CD4-positive, alpha-beta T cell treated with Interferon alpha-2 for 1 hour (primary cell): ENCODE measurements at regions not wholly inside any gene's neighbourhood (a gene's known extent, or its start where the extent isn't known, plus 50 kb on each side); places are given as distances from the start of the nearest gene placed in this dataset.
"Not testable (repeated sequence)": the region's sequence is repeated elsewhere in the genome, so short reads cannot be mapped to it uniquely, and the experiment has no call there.

ENCODE experiments used
- DNase-seq, 2 donors: peaks; one replicate each; pipeline ENCODE4 v3.0.0-alpha.2; 2020 to 2022

GRCh38 chr12:67760586-67761275 is 112.2 kb downstream of the DYRK2 start:
- no peak for DNase-seq

- DNase-seq = no peak
Observed at GRCh38 chr12:67761566-67761965, 113.0 kb downstream of the DYRK2 start.

DNA sequence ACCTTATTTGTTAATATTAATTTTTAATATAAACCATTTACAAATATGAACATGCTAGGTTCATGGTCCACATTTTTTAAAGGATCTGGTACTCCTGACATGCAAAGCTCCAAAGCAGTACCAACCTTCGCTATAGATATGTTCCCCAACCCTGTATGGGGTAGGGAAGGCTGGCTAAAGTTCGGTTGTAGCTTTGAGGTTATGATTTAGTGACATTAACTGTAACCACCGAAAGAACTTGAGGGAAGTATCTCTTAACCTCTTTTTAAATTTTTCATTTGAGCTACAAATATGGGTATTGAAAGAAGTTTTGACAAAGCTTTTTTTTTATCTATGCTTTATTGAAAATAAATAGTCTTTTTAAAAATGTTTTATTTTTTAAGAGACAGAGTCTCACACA is 115.5 kb downstream of the DYRK2 start:
- no peak for DNase-seq

DNA sequence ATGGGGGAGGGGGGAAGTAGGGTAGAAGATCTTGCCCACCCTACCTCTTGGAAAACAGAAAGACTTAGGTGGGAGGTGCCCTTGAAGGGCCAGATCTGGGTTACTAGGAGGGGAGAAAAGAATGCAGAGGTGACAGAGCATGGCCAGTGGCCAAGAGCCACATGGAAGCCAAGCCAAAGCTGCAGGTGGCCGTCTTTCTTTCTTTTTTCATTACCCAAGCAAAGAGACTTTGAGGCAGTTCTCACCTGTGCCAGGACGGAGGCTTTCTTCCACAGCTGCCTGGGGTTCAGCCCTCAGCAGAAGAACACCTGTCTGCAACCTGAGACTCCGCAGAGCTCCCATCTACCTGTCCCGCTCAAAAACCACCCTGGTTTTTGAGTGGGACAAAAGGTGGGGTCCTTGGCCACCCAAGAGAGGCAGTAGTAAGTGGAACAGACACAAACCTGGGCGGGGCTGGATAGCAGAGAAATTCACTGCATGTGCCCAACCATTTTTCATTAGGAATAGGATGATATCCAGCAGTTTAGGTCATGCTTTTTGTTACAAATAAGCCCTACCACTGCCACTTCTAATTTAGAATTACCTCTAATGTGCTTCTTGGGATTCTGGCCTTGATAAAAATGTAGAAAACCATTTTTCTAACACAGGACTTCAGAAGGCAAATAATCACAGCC is 116.5 kb downstream of the DYRK2 start:
- no peak for DNase-seq

DNA sequence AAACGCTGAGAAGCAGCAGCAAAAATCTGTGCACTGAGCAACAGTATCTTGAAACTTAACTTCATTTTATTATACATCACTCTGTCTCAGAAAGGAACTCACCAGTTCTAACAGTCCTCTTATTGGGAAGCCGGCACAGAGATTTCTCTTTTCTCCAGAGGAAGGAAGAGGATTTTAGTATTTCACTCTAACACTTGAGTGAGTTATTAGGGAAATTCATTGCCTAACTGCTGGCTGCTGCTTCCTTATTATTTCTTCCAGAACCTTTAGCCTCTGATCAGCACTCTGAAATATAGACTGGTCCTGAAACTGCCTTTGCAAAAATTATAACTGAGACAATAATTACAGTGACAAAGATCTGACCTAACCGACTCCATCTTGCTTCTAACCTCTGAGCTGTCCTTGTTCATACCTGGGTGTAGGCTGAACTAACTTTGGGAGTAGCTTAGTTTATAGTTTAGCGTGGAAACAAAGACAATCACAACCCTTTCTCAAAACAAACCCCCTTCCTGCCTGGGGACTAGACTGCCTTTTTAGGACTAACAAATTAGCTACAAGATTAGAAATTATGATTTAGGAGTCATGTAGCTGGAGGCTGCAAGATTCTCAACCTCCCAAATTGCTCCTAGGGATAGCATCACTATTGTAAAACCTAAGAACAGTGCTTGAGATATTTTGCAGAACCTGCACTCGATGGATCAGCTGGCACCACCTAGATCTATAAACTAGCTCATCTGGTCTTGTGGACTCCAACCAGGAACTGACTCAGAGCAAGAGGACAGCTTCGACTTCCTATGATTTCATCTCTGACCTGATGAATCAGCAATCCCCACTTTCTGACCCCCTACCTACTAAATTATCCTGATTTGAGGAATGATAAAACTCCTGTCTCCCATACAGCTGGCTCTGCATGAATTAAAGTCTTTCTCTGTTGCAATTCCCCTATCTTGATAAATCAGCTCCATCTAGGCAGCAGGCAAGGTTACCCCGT is 117.5 kb downstream of the DYRK2 start:
- no peak for DNase-seq

DNA sequence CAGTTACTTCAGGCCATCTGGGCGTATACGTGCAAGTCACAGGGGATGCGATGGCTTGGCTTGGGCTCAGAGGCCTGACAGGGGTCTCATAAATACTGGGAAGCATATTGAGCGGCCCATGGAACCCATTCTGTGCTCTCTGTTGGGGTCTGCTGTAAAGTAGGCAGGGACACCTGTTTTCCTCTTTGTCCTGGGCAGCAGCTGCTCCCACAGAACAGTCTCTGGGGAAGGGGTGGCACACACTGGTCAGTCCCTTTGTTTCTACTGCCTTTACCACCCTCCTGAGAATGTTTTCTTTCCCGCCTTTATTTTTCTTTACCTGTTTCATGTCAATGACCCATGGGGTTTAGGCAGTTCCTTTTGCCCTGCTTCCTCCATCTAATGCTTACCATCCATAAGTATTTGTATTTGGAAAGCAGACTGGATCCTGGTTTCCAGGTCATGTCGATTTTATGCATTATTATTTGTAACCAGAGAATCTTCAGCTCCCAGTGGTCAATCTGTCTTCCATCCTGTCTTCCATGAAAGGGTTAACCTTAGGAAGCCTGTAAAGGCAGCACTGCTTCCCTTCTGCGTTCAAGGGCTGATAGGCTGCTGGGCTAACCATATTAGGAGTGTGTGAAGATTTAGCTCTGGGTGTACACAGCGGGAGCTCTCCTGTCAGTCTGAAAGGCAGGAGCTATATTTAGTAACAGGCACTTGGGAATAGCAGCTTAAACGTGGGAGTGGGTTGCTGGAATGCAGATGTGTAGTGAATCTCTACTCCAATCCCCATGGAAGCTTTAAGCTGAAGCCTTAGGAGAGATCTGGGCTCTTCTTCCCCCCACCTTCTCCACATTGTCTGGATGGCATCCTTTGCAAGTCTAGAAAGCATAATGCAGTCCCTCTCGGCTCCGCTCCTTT is 124.0 kb downstream of the DYRK2 start:
- no peak for DNase-seq

DNA sequence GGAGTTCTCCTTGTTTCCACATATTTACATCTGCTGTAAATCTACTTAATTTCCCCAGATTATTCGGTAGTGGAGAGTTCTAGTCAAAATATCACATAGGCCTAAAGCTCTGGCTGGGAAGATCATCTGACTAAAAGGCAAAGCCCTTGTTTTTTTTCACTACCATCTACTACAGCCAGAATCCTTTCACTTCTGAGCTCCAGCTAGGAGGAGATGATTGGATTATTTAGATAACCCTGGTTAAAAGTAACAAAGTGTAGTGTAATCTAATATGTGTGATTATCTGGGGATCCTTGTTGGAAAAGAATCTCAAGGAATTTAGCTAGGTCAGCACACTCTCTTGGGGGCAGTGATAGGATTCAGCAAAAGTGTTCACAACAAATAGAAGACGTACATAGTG is 125.4 kb downstream of the DYRK2 start:
- no peak for DNase-seq

GRCh38 chr12:67774983-67775587 is 126.5 kb downstream of the DYRK2 start:
- no peak for DNase-seq

- DNase-seq = no peak
Observed at GRCh38 chr12:67780580-67781084, 132.1 kb downstream of the DYRK2 start.

DNA sequence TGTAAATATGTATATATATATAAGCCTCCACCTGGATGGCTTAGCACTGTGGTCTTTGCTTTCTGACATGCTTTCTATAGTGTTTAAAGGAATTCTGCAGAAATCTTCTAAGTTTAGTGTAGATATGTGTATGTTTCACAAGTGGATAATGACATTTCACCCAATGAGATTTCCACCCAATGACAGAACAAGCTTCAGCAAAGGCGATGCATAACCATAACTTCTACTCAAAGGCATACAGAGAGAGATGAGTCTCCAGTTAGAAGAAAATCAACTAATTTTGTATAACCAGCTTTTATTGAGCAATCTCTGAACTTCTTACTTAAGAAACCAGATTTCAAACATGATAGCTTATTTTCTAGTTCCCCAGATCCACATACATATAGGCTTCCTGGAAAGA is 134.0 kb downstream of the DYRK2 start:
- no peak for DNase-seq

DNA sequence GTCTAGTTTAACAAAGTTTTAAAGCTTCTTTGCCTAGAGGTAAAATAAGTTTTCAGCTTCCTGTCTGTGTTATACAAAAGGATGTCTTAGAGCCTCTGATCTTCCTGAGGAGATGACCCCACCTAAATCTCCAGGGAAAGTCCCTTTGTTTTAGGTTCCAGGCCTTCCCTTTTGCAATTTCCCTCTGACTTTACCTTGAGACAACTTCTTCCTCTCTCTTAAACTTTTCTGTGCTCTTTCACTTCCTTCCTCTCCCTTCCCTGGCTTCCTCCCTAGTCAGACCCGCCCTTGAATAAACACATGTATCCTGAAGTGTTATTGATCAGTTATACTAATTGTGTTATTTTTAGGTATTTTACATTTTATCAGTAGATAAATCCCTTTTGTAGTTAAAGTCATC is 134.8 kb downstream of the DYRK2 start:
- no peak for DNase-seq

GRCh38 chr12:67784831-67785230 is 136.3 kb downstream of the DYRK2 start:
- no peak for DNase-seq

DNA sequence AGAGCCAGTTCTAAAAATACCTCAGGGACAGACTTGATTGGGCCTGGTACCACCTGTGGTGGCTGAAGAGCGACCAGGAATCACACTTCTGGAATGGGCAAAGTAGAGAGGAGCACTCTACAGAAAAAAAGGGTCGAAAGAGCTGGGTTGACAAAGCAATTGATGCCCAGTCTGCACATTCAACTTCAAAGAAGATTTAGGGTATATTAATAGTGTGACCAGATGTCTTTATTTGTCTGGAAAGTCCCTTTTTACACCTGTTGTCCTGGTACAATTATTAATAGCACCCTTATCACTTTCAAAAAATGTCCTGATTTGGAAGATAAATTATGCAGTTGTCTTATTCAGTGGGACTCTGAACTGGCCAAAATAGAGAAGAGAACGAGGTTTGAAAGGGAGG is 137.5 kb downstream of the DYRK2 start:
- DNase-seq = no peak

- no peak for DNase-seq
Observed at GRCh38 chr12:67788118-67788517, 139.6 kb downstream of the DYRK2 start.

DNA sequence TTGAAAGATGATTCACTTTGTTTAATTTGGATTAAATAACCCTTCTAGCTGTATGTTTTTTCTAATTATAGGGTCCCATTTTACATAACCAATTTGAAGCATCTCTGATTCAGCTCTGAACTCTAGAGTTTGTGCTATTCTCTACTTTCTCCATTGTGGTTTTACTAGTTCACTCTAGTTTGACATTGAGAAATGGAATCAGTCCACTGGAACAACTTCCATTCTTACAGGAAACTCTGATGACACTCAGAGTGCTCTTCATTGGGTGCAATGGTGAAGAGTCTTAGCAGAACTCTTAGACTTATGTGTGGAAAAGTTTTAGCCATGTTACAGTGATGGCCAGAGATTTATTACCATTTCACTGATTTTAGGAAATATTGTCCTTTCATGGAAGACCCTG is 140.7 kb downstream of the DYRK2 start:
- no peak for DNase-seq

DNA sequence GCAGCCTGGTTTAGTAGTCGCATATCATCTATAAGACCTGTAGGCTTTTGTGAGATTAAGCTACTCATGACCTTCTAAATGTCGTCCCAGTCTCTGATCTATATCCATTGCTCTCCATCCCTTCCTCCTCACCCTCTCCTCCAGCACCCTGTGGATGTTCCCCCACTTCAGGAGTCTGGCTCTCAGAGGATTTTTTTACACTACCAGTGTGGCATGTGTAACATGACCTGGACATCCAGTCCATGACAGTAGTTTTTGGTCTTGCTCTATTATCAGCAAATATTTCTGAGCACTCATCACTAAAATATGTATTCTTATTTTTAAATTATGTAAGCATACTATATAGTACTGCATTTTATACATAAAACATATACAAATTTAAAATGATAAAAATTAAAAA is 142.1 kb downstream of the DYRK2 start:
- DNase-seq = no peak

- DNase-seq = not testable (repeated sequence)
Observed at GRCh38 chr12:67791362-67791761, 142.8 kb downstream of the DYRK2 start.

- DNase-seq = peak in 1 of 2 donors; percentile 14
Observed at GRCh38 chr12:67792185-67792584, 143.6 kb downstream of the DYRK2 start.

GRCh38 chr12:67794161-67794560 is 145.6 kb downstream of the DYRK2 start:
- no peak for DNase-seq

DNA sequence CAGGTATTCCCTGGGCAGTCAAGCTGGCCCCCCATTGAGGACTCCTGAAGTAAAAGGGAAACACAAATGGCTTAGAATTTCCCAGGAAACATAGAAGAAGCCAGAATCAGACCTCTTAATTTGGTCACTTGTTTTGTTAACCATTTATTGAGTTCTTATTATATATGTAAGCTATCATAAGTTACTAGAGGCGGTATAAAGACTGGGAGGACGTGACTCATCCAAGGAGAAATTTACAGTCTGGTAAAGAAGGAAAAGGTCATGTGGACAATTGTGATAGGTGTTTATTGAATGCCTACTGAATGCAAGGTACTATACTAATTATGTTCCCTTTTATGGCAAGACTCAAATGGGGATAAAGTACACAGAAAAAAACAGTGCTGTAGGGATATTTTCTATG is 146.7 kb downstream of the DYRK2 start:
- DNase-seq = no peak

DNA sequence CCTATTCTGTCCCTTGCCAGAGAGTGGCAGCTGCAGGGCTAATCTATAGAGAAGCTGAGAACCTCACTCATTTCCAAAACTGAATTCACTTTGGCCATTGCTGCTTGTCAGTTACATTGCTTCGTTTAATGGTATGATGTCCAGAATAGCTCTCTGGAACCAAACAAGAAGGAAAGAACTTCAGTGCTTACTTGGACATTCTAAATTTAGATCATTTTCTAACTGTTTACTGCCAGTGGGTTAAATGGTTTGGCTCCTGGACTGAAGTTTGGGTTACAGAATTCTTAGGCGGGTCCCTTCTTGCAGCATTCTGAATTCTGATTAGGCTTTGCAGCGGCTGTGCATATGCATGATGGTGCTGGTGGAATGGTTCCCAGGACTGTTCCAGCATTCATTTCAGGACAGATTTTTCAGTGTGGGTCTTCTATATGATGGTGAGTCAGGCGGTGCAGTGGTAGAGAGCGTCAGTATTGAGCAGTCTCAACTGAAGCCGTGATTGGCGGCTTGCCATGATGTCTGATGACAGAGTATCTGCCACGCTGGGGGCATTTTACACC is 148.7 kb downstream of the DYRK2 start:
- DNase-seq = no peak

- DNase-seq = no peak
Observed at GRCh38 chr12:67797753-67798152, 149.2 kb downstream of the DYRK2 start.
